Skeletal muscle tissue (tissue), 3 donors: ENCODE measurements at regions not wholly inside any gene's neighbourhood (a gene's known extent, or its start where the extent isn't known, plus 50 kb on each side); places are given as distances from the start of the nearest gene placed in this dataset.

ENCODE experiments used
- H3K27ac ChIP-seq: one replicate; pipeline ENCODE4 v1.7.0; 2013; ENCODE audit warnings: mild to moderate bottlenecking, low read depth, low read length, inconsistent platforms
- H3K27me3 ChIP-seq, 3 donors: one replicate each; pipeline ENCODE4 v1.7.0; 2013; ENCODE audit warnings: low read length in 3 of 3; ENCODE audit not compliant: control insufficient read depth in 3 of 3, insufficient read depth in 3 of 3
- H3K36me3 ChIP-seq, 3 donors: one replicate each; pipeline ENCODE4 v1.7.0; 2013; ENCODE audit warnings: low read length in 3 of 3; ENCODE audit not compliant: control insufficient read depth in 3 of 3, insufficient read depth in 3 of 3
- H3K4me1 ChIP-seq, 3 donors: one replicate each; pipeline ENCODE4 v1.7.0; 2013; ENCODE audit warnings: low read length in 3 of 3, mild to moderate bottlenecking in 3 of 3; ENCODE audit not compliant: control insufficient read depth in 3 of 3, insufficient read depth in 3 of 3
- H3K4me3 ChIP-seq, 3 donors: one replicate each; pipeline ENCODE4 v1.7.0; 2013; ENCODE audit warnings: low read length in 3 of 3
- H3K9ac ChIP-seq, 3 donors: one replicate each; pipeline ENCODE4 v1.7.0; 2013; ENCODE audit warnings: low read length in 3 of 3, mild to moderate bottlenecking in 3 of 3, moderate library complexity in 2 of 3, low read depth in 1 of 3
- H3K9me3 ChIP-seq, 3 donors: one replicate each; pipeline ENCODE4 v1.7.0; 2013; ENCODE audit warnings: low read length in 3 of 3; ENCODE audit not compliant: control insufficient read depth in 3 of 3
- donor health status: Osteomylitis.

DNA sequence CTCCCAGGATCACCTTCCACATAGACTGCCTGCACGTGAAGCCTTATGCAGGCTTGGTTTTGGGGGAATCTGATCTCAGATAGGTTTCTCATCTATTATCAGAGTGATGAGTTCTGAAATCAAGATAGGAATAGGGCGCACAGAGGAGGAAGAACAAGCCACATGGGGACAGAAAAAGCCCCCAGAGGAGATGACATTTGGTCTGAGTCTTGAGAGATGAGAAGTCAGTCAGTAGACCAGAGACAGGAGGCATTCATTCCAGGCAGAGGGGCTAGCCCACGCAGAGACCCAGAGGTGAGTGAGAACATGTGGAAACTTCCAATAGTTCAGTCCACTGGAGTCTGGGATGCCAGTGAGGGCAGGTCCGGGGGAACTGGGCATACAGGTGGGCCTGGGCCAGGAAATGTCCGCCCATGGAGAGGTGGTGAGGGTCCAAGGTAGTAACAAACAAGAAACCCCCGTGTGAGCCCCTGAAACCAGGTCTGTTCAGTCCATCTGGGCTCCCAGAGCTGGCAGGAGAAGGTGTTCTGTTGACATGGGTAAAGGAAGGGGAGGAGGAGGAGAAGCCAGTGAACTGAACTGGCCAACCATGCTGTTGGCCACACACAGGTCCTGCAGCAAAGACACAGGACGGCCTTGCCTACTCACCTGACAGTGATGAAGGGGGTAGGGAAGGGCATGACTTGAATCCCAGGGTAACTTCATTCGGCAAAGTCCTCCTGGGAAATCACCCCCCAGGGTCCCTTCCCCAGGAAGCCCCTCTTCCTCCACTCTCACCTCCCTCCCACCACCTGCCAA lies 69.3 kb upstream of the SMNDC1 start:
- H3K4me1 ChIP-seq: peaks cover 2 to 8% (median 7%) of the 10 kb centered on the region in 3 donors
- H3K9me3 ChIP-seq: no peaks in the 10 kb centered on the region
- H3K4me3 ChIP-seq: no peak overlapping the region
- no peaks in the 10 kb centered on the region for H3K36me3 ChIP-seq
- H3K27me3 ChIP-seq: peaks cover 0 to 3% (median 0%) of the 10 kb centered on the region in 3 donors
- H3K27ac ChIP-seq: no peak overlapping the region
- no peak overlapping the region for H3K9ac ChIP-seq

DNA sequence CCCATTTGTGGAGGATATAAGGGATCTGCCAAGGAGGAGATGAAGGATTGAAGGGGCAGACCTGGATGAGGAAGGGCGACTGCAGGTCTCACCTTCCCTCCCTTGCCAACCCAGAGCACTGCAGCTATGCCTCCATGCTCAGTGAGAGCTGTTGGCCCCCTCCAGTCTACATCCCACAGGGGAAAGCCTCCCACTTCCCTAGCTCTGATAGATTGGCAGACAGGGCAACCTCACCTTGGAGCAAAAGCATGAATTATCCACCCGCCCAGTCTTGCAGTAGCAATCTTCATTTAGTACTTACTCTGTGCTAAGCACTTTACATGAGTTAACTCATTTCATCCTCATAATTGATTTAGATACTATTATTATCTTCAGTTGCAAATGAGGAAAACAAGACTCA lies 70.4 kb upstream of the SMNDC1 start:
- Histone ChIP-seq H3K27ac (no peak overlapping the region), H3K27me3 (peaks cover 0 to 3% (median 0%) of the 10 kb centered on the region in 3 donors), H3K4me3 (no peak overlapping the region), H3K36me3 (no peaks in the 10 kb centered on the region), H3K9ac (no peak overlapping the region), H3K9me3 (no peaks in the 10 kb centered on the region), H3K4me1 (peaks cover 2 to 8% (median 7%) of the 10 kb centered on the region in 3 donors)

DNA sequence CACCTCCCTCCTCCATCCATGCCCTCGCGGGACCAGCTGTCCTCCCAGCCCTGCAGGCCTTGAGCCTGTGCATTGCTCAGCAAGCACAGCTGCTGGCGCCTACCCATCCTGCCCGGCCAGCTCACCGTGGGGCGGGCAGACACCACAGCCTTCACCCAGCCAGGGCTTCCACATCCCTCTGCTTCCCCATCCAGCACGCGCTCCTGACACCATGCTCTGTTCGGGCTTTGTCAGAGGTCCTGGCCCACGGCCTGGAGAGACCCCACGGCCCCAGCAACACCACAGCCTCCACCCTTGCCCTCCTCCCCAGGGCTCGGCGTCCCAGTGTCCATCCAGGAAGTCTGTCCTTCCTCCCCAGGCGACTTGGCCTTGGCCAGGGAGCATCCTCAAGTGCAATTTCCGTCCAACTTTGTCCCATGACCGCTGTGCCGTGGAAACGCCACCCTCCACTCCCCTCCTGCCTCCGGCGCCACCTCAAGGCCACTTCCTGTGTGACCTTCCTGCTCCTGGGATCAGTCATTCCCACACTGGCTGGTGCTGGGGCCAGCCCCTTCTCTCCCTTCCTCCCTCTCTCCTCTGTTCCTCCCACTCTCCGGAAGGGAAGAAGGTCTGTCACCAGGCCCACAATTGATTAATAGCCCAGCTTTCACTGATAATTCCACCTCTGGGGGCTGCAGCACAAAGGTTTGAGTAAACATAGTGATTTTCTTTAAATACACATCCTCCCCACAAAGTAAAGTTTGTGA lies 71.5 kb upstream of the SMNDC1 start:
- Histone ChIP-seq H3K27ac (no peak overlapping the region), H3K4me1 (peaks cover 2 to 8% (median 7%) of the 10 kb centered on the region in 3 donors), H3K36me3 (no peaks in the 10 kb centered on the region), H3K9me3 (no peaks in the 10 kb centered on the region), H3K9ac (no peak overlapping the region), H3K27me3 (peaks cover 0 to 3% (median 0%) of the 10 kb centered on the region in 3 donors), H3K4me3 (no peak overlapping the region)

DNA sequence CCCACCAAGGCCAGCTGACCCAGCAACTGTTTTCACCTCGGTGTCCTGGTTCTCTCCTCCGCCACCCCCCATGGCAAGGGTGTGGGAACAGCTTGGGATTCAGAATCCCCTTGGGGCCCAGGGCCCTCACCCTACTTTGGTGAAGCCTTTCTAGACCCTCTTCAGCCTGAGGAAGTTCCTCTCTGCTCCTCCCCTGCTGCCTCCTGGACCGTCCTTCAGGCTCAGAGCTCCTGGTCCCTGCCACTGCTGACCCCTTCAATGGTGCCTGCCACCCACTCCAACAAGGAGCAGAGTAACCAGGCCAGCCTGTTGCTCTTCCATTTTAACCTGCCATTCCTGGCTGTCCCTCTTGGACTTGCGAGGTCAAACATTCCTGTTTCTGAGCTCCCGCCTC lies 72.0 kb upstream of the SMNDC1 start:
- Histone ChIP-seq H3K4me3 (no peak overlapping the region), H3K4me1 (peaks cover 2 to 8% (median 7%) of the 10 kb centered on the region in 3 donors), H3K27ac (no peak overlapping the region), H3K9ac (no peak overlapping the region), H3K27me3 (peaks cover 0 to 3% (median 0%) of the 10 kb centered on the region in 3 donors), H3K36me3 (no peaks in the 10 kb centered on the region), H3K9me3 (no peaks in the 10 kb centered on the region)

DNA sequence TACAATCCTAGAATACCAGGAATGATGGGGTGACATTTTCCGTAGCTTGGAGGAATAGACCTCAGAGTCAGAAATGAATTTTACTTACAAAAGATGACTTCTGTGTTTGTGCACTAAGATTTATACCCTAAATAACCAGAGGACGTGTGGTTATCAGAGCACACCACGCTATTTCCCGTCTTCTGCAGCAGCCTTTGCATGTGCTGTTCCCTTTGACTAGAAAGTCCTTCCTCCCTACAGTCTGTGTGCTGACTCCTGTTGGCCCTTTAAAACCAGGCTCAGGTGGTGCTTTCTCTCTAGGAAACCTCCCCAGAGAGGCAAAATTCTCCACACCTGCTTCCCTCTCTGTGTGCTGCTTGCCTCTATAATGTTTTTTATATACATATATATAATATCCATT lies 73.3 kb upstream of the SMNDC1 start:
- Histone ChIP-seq H3K4me1 (peaks cover 2 to 8% (median 7%) of the 10 kb centered on the region in 3 donors), H3K4me3 (no peak overlapping the region), H3K27ac (no peak overlapping the region), H3K36me3 (no peaks in the 10 kb centered on the region), H3K9ac (no peak overlapping the region), H3K27me3 (peaks cover 0 to 3% (median 0%) of the 10 kb centered on the region in 3 donors), H3K9me3 (no peaks in the 10 kb centered on the region)

DNA sequence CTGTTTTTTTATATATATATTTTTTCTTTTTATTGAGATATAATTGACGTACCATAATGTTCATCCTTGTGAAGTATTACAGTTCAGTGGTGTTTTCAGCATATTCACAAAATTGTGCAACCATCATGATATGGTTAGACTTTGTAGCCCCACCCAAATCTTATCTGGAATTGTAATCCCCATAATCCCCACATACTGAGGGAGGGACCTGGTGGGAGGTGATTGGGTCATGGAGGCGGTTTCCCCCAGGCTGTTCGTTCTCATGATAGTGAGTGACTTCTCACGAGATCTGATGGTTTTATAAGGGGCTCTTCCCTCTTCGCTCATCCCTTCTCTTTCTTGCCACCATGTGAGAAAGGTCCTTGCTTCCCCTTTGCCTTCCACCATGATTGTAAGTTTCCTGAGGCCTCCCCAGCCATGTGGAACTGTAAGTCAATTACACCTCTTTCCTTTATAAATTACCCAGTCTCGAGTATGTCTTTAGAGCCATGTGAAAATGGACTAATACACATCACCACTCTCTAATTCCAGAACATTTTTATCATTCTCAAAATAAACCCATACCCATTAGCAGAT lies 73.9 kb upstream of the SMNDC1 start:
- Histone ChIP-seq H3K9me3 (no peaks in the 10 kb centered on the region), H3K4me3 (no peak overlapping the region), H3K27me3 (peaks cover 0 to 3% (median 0%) of the 10 kb centered on the region in 3 donors), H3K27ac (no peak overlapping the region), H3K36me3 (no peaks in the 10 kb centered on the region), H3K4me1 (peaks cover 2 to 8% (median 7%) of the 10 kb centered on the region in 3 donors), H3K9ac (no peak overlapping the region)

DNA sequence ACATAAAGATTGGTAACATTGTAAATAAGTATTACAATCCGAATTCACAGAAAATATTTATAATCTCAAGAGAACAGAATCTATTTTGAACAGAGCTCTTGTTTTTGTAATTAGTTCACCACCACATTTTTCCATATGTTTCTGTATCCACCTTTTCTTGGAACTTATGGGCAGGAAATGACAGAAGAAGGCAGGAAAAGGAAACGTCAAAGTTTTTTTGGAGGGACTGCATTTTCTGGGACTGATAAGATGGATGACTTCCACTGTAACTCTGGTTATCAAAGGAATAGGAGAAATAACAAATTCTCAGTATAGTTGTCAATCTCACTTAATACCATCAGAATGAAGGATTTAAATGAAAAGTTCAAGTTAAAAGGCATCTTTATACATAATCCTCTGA lies 75.1 kb upstream of the SMNDC1 start:
- H3K9ac ChIP-seq: no peak overlapping the region

DNA sequence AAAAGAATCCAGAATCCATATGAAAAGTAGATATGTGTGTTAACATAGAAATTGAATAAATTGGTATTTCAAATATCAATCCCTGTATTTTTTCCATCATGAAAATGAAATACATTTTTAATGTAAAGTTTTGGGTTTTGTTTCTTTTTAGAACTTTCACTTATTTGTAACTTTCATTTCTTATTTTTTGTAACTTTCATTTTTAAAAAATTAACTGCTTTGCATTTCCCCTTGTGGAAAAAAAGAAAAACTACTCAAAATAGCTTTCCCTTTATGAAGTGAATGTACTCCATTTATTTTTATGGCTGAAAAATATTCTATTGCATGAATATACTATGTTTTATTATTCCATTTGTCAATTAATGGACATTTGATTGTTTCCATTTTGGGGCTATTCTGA lies 75.6 kb upstream of the SMNDC1 start:
- H3K36me3 ChIP-seq: no peaks in the 10 kb centered on the region
- peaks cover 0 to 3% (median 0%) of the 10 kb centered on the region in 3 donors for H3K27me3 ChIP-seq
- H3K9ac ChIP-seq: no peak overlapping the region
- H3K9me3 ChIP-seq: no peaks in the 10 kb centered on the region
- no peak overlapping the region for H3K4me3 ChIP-seq
- peaks cover 2 to 8% (median 7%) of the 10 kb centered on the region in 3 donors for H3K4me1 ChIP-seq
- H3K27ac ChIP-seq: no peak overlapping the region

More for the DNA sequence above, 75.1 kb upstream of the SMNDC1 start:
- H3K27me3 ChIP-seq: peaks cover 0 to 3% (median 0%) of the 10 kb centered on the region in 3 donors
- peaks cover 2 to 8% (median 7%) of the 10 kb centered on the region in 3 donors for H3K4me1 ChIP-seq
- no peak overlapping the region for H3K27ac ChIP-seq
- H3K9me3 ChIP-seq: no peaks in the 10 kb centered on the region
- H3K4me3 ChIP-seq: no peak overlapping the region
- H3K36me3 ChIP-seq: no peaks in the 10 kb centered on the region

DNA sequence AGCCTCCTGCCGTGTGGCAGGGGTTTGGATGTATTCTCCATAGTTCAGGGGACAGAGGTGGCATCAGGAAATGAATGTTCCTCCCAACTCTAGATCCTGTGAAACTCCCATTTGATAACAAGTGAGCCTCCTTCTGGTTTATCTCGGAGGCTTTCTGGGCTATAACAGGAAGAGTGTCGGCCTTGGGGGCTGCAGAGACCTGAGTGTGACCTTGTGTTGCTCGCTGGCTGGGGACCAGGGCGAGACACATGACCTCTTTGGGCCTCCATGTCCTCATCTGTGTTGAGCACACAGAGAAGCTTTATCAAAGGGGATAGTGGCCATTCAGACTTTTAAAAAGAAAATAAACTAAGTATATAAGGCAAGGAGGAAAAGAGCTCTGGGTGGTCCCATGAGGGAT lies 78.0 kb upstream of the SMNDC1 start:
- Histone ChIP-seq H3K27me3 (peaks cover 0 to 2% (median 0%) of the 10 kb centered on the region in 3 donors), H3K4me1 (no peaks in the 10 kb centered on the region), H3K9me3 (no peaks in the 10 kb centered on the region), H3K27ac (no peak overlapping the region), H3K36me3 (no peaks in the 10 kb centered on the region), H3K4me3 (no peak overlapping the region), H3K9ac (no peak overlapping the region)

DNA sequence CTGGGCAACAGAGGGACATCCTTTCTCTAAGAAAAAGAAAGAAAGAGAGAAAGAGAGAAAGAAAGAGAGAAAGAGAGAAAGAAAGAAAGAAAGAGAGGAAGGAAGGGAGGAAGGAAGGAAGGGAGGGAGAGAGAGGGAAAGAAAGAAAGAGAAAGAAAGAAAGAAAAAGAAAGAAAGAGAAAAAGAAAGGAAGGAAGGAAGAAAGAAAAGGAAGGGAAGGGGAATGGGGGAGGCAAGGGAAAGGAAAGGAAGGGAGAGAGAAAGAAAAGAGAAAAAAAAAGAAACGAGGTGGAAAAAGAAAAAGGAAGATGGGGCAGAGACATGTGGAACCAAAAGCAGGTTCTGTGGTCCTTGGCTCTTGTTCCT lies 82.9 kb upstream of the SMNDC1 start:
- Histone ChIP-seq H3K4me1 (peaks cover under 1 to 3% (median 1%) of the 10 kb centered on the region in 3 donors), H3K4me3 (no peak overlapping the region), H3K9ac (no peak overlapping the region), H3K9me3 (no peaks in the 10 kb centered on the region), H3K27me3 (peaks cover 6 to 20% (median 15%) of the 10 kb centered on the region in 3 donors), H3K36me3 (no peaks in the 10 kb centered on the region), H3K27ac (no peak overlapping the region)
